ENCODE measurements at regions not wholly inside any gene's neighbourhood (a gene's known extent, or its start where the extent isn't known, plus 50 kb on each side); places are given as distances from the start of the nearest gene placed in this dataset.

DNA sequence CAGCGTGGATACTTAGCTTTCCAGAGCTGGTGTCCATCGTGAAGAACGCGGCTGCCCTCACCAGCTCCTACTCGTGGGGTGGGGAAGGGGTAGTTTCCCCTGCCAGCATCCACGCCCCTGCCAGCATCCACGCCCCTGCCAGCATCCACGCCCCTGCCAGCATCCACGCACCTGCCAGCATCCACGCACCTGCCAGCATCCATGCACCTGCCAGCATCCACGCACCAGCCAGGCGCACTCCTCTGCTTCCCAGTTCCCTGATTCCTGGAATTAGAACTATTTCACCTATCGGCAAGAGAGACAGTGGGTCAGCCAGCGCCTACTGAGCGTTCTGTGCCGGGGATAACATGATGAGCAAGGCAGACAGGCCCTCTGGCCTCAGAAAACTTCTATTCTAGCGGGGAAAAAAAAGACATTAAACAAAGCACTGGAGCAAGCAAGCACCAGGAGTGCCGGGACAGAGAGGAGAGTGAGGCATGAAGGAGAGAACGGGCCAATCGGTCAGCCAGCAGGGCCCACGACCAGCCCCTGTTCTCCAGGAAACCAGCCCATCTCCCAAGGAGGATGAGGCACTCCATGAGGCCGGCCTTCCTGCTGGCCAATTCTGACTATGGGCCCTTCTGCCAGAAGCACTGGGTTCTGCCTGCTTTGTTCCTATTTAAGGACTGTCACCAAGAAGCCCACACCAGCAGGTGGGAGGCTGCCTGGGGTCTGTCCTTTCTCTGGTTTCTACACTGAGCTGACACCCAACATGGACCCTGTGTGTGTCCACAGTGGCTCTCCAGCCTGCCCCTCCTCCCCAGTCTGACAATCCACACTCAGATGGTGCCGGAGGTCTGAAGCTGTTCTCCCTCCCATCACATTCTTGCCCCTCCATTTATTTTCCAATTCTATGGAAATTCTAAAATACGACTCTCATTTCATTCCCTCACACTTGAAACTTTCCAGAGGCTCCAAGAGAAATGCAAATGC is 78.4 kb upstream of the SALL3 start:
- ATAC-seq (no peak), FAIRE-seq (no peak), DNase-seq (ENCODE audit: low spot score) (no peak)
- ChIA-PET POLR2A (no interaction called here), CTCF (ENCODE audit: low intra/inter-chr PET ratio, low total read pairs) (no interaction called here)
- BruUV-seq (replicated peaks): no TSS peak
- Histone ChIP-seq H3K4me3 (replicated peaks in 1 of 3; ENCODE audit: insufficient read depth in 1 of 3, low read depth in 2 of 3, low read length in 3 of 3) (no peak overlapping the region), H4K20me1 (ENCODE audit: insufficient read depth, low read length) (no peaks in the 10 kb centered on the region), H3K79me2 (ENCODE audit: insufficient read depth, low read length) (no peaks in the 10 kb centered on the region), H3K27me3 (ENCODE audit: control insufficient read depth in 1 of 2, insufficient read depth in 2 of 2, low read length in 2 of 2) (peaks cover 1 to 32% of the 10 kb centered on the region in 2 experiments; a peak in 4 of 5 replicates), H3K4me2 (ENCODE audit: low read depth, low read length) (no peak overlapping the region), H3K36me3 (replicated peaks in 1 of 2; ENCODE audit: control insufficient read depth in 1 of 2, insufficient read depth in 2 of 2, low read length in 2 of 2) (no peaks in the 10 kb centered on the region), H3K9ac (ENCODE audit: insufficient read depth, low read depth, low read length) (no peak overlapping the region), H2AFZ (ENCODE audit: low read length) (no peak overlapping the region), H3K9me3 (ENCODE audit: low read length) (no peaks in the 10 kb centered on the region), H3K27ac (ENCODE audit: extremely low read length, insufficient read depth, low read length) (no peak overlapping the region), H3K4me1 (ENCODE audit: insufficient read depth, low read length) (no peaks in the 10 kb centered on the region)
- TF ChIP-seq ZNF772 (CRISPR knock-in tag; IDR thresholded peaks at IDR 0.05) (no peak), EED (CRISPR knock-in tag; IDR thresholded peaks at IDR 0.05) (no peak)
- intact Hi-C loops (cut with micrococcal nuclease; ENCODE audit: unreplicated experiment): no loop called here
- in situ Hi-C loops (cut with HindIII; ENCODE audit: extremely low pct_ligation_motif_present, low pct_unique_long_range_greater_than_20kb): no loop called here
- 13% methylated on average over 23 of the region's 24 CpGs for WGBS (ENCODE audit: low lambda C conversion rate)

DNA sequence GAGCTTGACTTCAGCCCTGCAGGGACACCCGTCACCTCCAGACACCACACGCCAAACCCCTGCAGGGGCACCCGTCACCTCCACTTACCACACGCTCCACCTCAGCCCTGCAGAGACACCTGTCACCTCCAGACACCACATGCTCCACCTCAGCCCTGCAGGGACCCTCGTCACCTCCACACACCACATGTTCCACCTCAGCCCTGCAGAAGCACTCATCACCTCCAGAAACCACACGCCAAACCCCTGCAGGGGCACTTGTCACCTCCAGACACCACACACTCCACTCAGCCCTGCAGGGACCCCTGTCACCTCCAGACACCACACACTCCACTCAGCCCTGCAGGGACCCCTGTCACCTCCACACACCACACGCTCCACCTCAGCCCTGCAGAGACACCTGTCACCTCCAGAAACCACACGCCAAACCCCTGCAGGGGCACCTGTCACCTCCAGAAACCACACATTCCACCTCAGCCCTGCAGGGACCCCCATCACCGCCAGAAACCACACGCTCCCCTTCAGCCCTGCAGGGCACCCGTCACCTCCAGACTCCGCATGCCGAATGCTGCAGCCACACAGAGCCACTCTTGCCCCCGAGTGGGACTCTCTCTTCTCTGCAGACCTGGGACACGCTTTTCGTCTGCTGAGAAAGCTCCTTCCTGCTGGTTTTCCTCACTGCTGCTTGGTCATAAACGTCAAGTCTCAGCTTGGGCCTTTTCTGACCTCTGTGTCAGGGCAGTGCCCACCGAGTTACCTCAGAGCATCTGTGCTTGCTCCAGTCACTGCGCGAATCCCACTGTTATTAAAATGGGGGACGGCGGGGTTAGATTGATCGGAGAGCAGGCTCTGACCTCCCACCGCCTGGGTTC is 77.5 kb upstream of the SALL3 start:
- 31% methylated on average over 15 of the region's 24 CpGs for WGBS (ENCODE audit: low lambda C conversion rate)
- Histone ChIP-seq H4K20me1 (ENCODE audit: insufficient read depth, low read length) (no peaks in the 10 kb centered on the region), H3K4me1 (ENCODE audit: insufficient read depth, low read length) (no peaks in the 10 kb centered on the region), H3K9me3 (ENCODE audit: low read length) (no peaks in the 10 kb centered on the region), H3K27me3 (ENCODE audit: control insufficient read depth in 1 of 2, insufficient read depth in 2 of 2, low read length in 2 of 2) (peaks cover 1 to 34% of the 10 kb centered on the region in 2 experiments; a peak in 4 of 5 replicates), H3K4me2 (ENCODE audit: low read depth, low read length) (no peak overlapping the region), H2AFZ (ENCODE audit: low read length) (no peak overlapping the region), H3K36me3 (replicated peaks in 1 of 2; ENCODE audit: control insufficient read depth in 1 of 2, insufficient read depth in 2 of 2, low read length in 2 of 2) (no peaks in the 10 kb centered on the region), H3K4me3 (replicated peaks in 1 of 3; ENCODE audit: insufficient read depth in 1 of 3, low read depth in 2 of 3, low read length in 3 of 3) (no peak overlapping the region), H3K27ac (ENCODE audit: extremely low read length, insufficient read depth, low read length) (no peak overlapping the region), H3K79me2 (ENCODE audit: insufficient read depth, low read length) (no peaks in the 10 kb centered on the region), H3K9ac (ENCODE audit: insufficient read depth, low read depth, low read length) (no peak overlapping the region)
- in situ Hi-C loops (cut with HindIII; ENCODE audit: extremely low pct_ligation_motif_present, low pct_unique_long_range_greater_than_20kb) (no loop called here), intact Hi-C loops (cut with micrococcal nuclease; ENCODE audit: unreplicated experiment) (no loop called here)
- BruUV-seq (replicated peaks): no TSS peak
- CTCF ChIA-PET (ENCODE audit: low intra/inter-chr PET ratio, low total read pairs): no interaction called here
- no peak for ATAC-seq
- no peak for FAIRE-seq
- no peak for DNase-seq (ENCODE audit: low spot score)
- POLR2A ChIA-PET: no interaction called here
- no peak for TF ChIP-seq NFATC3 (CRISPR knock-in tag; IDR thresholded peaks at IDR 0.05)
- TF ChIP-seq, protein P1, sequence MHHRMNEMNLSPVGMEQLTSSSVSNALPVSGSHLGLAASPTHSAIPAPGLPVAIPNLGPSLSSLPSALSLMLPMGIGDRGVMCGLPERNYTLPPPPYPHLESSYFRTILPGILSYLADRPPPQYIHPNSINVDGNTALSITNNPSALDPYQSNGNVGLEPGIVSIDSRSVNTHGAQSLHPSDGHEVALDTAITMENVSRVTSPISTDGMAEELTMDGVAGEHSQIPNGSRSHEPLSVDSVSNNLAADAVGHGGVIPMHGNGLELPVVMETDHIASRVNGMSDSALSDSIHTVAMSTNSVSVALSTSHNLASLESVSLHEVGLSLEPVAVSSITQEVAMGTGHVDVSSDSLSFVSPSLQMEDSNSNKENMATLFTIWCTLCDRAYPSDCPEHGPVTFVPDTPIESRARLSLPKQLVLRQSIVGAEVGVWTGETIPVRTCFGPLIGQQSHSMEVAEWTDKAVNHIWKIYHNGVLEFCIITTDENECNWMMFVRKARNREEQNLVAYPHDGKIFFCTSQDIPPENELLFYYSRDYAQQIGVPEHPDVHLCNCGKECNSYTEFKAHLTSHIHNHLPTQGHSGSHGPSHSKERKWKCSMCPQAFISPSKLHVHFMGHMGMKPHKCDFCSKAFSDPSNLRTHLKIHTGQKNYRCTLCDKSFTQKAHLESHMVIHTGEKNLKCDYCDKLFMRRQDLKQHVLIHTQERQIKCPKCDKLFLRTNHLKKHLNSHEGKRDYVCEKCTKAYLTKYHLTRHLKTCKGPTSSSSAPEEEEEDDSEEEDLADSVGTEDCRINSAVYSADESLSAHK (CRISPR knock-in tag; IDR thresholded peaks at IDR 0.05; ENCODE audit: borderline replicate concordance): no peak
- TF ChIP-seq ZNF343 (CRISPR knock-in tag; IDR thresholded peaks at IDR 0.05): no peak
- TF ChIP-seq KDM5B (CRISPR knock-in tag; IDR thresholded peaks at IDR 0.05; ENCODE audit: borderline replicate concordance): no peak
- TF ChIP-seq SNAPC2 (CRISPR knock-in tag; IDR thresholded peaks at IDR 0.05): no peak
- no peak for TF ChIP-seq HES4 (CRISPR knock-in tag; IDR thresholded peaks at IDR 0.05; ENCODE audit: borderline replicate concordance)
- no peak for TF ChIP-seq ZNF883 (CRISPR knock-in tag; IDR thresholded peaks at IDR 0.05; ENCODE audit: not compliant biosample characterization)
- TF ChIP-seq TAF1 (CRISPR knock-in tag; IDR thresholded peaks at IDR 0.05): no peak
- no peak for TF ChIP-seq PRPF4 (IDR thresholded peaks at IDR 0.05; ENCODE audit: low read depth, low read length, poor library complexity, severe bottlenecking)
- TF ChIP-seq, protein P2, sequence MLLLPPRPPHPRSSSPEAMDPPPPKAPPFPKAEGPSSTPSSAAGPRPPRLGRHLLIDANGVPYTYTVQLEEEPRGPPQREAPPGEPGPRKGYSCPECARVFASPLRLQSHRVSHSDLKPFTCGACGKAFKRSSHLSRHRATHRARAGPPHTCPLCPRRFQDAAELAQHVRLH (CRISPR knock-in tag; IDR thresholded peaks at IDR 0.05; ENCODE audit: borderline replicate concordance, low read depth): no peak
- no peak for TF ChIP-seq SP4 (CRISPR knock-in tag; IDR thresholded peaks at IDR 0.05)

Measured in HepG2 (cell line).